Hematopoietic multipotent progenitor cell treated with erythropoietin and hydrocortisone succinate and interleukin-3 and kit ligand, for 15 days (in vitro differentiated cells): ENCODE measurements at regions not wholly inside any gene's neighbourhood (a gene's known extent, or its start where the extent isn't known, plus 50 kb on each side); places are given as distances from the start of the nearest gene placed in this dataset.
"Not testable (repeated sequence)": the region's sequence is repeated elsewhere in the genome, so short reads cannot be mapped to it uniquely, and the experiment has no call there.

Experiments
- DNase-seq: peaks from one replicate; pipeline ENCODE4 v3.0.0-alpha.2; 2015; ENCODE audit warnings: low spot score

- no peak for DNase-seq
Measured at GRCh38 chr11:122202161-122202950, 86.3 kb upstream of the BLID start.

GRCh38 chr11:122201106-122201505 lies 85.1 kb upstream of the BLID start:
- DNase-seq: no peak

GRCh38 chr11:122199661-122200060 lies 83.6 kb upstream of the BLID start:
- DNase-seq: no peak

GRCh38 chr11:122198291-122198983 lies 82.4 kb upstream of the BLID start:
- DNase-seq: no peak

GRCh38 chr11:122197066-122197987 lies 81.3 kb upstream of the BLID start:
- no peak for DNase-seq

- DNase-seq: no peak
Measured at GRCh38 chr11:122195790-122196189, 79.8 kb upstream of the BLID start.

- DNase-seq: not testable (repeated sequence)
Measured at GRCh38 chr11:122193881-122194480, 78.0 kb upstream of the BLID start.

GRCh38 chr11:122193457-122193856 lies 77.4 kb upstream of the BLID start:
- no peak for DNase-seq

- DNase-seq: no peak
Measured at GRCh38 chr11:122192634-122193255, 76.7 kb upstream of the BLID start.

- no peak for DNase-seq
Measured at GRCh38 chr11:122190768-122191167, 74.8 kb upstream of the BLID start.

- DNase-seq: no peak
Measured at GRCh38 chr11:122189229-122189628, 73.2 kb upstream of the BLID start.

GRCh38 chr11:122187373-122188165 lies 71.6 kb upstream of the BLID start:
- no peak for DNase-seq

GRCh38 chr11:122186439-122187080 lies 70.5 kb upstream of the BLID start:
- DNase-seq: no peak

GRCh38 chr11:122183933-122184332 lies 67.9 kb upstream of the BLID start:
- DNase-seq: no peak

GRCh38 chr11:122181893-122182292 lies 65.9 kb upstream of the BLID start:
- DNase-seq: no peak

- no peak for DNase-seq
Measured at GRCh38 chr11:122181372-122181771, 65.4 kb upstream of the BLID start.

- DNase-seq: no peak
Measured at GRCh38 chr11:122179961-122180834, 64.2 kb upstream of the BLID start.

GRCh38 chr11:122178795-122179194 lies 62.8 kb upstream of the BLID start:
- no peak for DNase-seq

- no peak for DNase-seq
Measured at GRCh38 chr11:122177238-122177637, 61.2 kb upstream of the BLID start.
